DOHH2 (cell line): ENCODE measurements at regions not wholly inside any gene's neighbourhood (a gene's known extent, or its start where the extent isn't known, plus 50 kb on each side); places are given as distances from the start of the nearest gene placed in this dataset.

Experiments
- H3F3A ChIP-seq: fragments of 200-600 bp; sonication (generic), shearing (Covaris generic); 2 replicates; pipeline ENCODE4 v1.6.0; 2016; ENCODE audit warnings: antibody characterized with exemption, mild to moderate bottlenecking; ENCODE audit not compliant: control insufficient read depth, insufficient read depth
- H3K27ac ChIP-seq: fragments of 200-600 bp; sonication (generic); 2 replicates; pipeline ENCODE4 v1.5.1; 2014; ENCODE audit warnings: low read depth, mild to moderate bottlenecking, low read length, moderate library complexity
- H3K27me3 ChIP-seq: fragments of 200-600 bp; sonication (generic); 2 replicates; pipeline ENCODE4 v1.6.1; 2014; ENCODE audit warnings: mild to moderate bottlenecking, low read length, mixed read lengths; ENCODE audit not compliant: control insufficient read depth
- H3K36me3 ChIP-seq: fragments of 200-600 bp; sonication (generic); 2 replicates; pipeline ENCODE4 v1.6.1; 2014; ENCODE audit warnings: mild to moderate bottlenecking, low read length, moderate library complexity, mixed read lengths; ENCODE audit not compliant: control insufficient read depth
- H3K4me1 ChIP-seq: fragments of 200-600 bp; sonication (generic); 2 replicates; pipeline ENCODE4 v1.6.1; 2014; ENCODE audit warnings: mild to moderate bottlenecking, low read length, mixed read lengths; ENCODE audit not compliant: control insufficient read depth
- H3K4me2 ChIP-seq: fragments of 200-600 bp; sonication (generic); 2 replicates; pipeline ENCODE4 v1.6.0; 2014; ENCODE audit warnings: mild to moderate bottlenecking, low read length, moderate library complexity
- H3K4me3 ChIP-seq: fragments of 200-600 bp; sonication (generic); 2 replicates; pipeline ENCODE4 v1.5.1; 2014; ENCODE audit warnings: mild to moderate bottlenecking, low read length, mixed read lengths
- H3K79me2 ChIP-seq: fragments of 200-600 bp; sonication (generic); 2 replicates; pipeline ENCODE4 v1.6.1; 2014; ENCODE audit warnings: mild to moderate bottlenecking, low read length, mixed read lengths; ENCODE audit not compliant: control insufficient read depth
- H3K9me2 ChIP-seq: fragments of 200-600 bp; sonication (generic); replicated peaks from 2 replicates; pipeline ENCODE4 v1.6.1; 2014; ENCODE audit warnings: mild to moderate bottlenecking, low read length, mixed read lengths; ENCODE audit not compliant: control insufficient read depth
- H3K9me3 ChIP-seq: fragments of 200-600 bp; sonication (generic); 2 replicates; pipeline ENCODE4 v1.6.1; 2014; ENCODE audit warnings: antibody characterized with exemption, low read length, mixed read lengths; ENCODE audit not compliant: control insufficient read depth, insufficient read depth
- H4K20me1 ChIP-seq: fragments of 200-600 bp; sonication (generic); 2 replicates; pipeline ENCODE4 v1.6.0; 2014; ENCODE audit warnings: low read depth, mild to moderate bottlenecking, antibody characterized with exemption, low read length, moderate library complexity; ENCODE audit not compliant: control insufficient read depth, insufficient read depth
- EZH2phosphoT487 ChIP-seq: fragments of 200-600 bp; sonication (generic); IDR thresholded peaks from 2 replicates; pipeline ENCODE4 v1.6.1; 2017; ENCODE audit warnings: borderline replicate concordance, mild to moderate bottlenecking, antibody characterized with exemption, low read length, moderate library complexity, mixed read lengths
- TF ChIP-seq, protein P1 (sequence below): fragments of 200-600 bp; sonication (generic); IDR thresholded peaks from one replicate; pipeline ENCODE4 v1.5.1; 2014; ENCODE audit warnings: antibody characterized with exemption, mild to moderate bottlenecking, low read depth, low read length; ENCODE audit not compliant: poor library complexity, severe bottlenecking

DNA sequence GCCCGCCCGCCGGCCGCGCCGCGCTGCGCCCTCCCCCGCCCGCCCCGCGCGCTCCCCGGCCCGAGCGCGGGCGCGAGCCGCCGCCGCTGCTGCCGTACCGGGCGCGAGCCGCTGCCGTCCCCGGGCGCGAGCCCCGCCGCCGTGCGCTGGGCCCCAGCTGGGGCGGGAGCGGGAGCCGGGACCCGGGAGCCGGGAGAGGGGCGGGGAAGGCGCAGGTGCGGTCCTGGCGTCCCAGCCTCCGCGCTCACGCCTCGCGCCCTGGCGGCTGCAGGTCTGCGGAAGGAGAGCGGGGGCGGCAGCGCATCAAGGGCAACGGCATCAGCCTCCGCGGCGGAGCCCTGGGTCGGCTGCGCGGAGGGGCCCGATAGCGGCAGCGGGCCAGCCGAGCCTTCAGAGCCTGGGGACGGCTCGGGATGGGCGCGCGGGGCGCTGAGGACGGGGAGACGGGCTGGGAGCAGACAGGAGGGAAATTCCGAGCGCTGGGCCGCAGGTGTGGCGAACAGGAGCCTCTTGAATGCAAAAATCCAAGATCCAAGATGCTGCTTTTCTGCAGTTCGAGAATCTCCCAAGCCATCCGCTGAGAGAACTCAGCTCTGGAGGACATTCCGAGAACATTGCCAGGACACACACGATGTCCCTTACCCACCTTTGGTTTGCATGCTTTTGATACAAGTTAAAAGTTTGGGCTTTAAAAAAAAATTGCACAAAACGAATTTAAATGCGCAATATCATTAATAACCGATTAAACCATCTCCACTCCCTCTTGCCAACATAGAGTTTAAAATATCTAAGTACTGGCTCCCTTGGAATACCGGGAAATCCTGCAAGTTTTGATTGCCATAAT is 251.1 kb downstream of the TJP1 start:
- no peaks in the 10 kb centered on the region for H3K27me3 ChIP-seq

DNA sequence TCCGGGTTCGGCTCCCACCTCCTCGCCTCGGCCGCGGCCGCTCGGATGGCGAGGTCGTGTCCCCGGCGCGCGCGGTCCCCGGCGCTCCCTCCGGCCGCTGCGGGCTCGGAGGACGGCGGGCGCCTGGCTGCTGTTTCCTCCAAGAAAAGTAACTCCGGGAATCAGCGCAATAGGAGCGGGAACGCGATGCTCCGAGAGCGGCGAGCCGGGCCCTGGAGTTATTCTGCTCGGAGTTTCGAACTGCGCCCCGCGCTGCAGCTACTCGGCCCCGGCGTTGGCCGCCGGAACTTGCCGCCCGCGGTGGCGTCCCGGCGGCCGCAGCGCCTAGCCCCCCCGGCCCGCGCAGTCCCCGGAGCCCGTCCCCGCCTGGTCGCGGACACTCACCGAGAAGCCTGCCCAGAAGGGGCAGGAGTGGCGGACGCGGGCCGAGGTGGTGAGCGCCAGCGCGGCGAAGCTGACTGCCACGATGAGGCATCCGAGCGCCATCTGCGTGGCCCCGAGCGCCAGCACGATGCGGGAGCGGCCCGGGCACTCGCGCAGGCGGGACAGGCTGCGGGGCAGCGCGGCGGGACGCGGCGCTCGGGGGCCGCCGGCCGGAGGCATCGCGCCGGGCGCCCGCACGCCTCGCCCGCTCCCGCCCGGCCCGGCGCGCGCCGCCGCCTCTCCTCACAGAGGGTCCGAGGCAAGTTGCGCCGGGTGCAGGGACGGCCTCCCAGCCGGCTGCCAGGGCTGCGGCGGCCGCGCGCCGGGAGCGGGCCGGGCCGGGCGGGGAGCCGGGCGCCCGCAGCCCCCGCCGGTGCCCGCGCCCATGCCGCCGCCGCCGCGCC is 251.9 kb downstream of the TJP1 start:
- H3K79me2 ChIP-seq: no peaks in the 10 kb centered on the region
- 0 out of 2 replicates have a peak, but pooled peaks cover 5% of the 10 kb centered on the region for H3K4me1 ChIP-seq
- H3K27ac ChIP-seq: no peak overlapping the region
- H4K20me1 ChIP-seq: no peaks in the 10 kb centered on the region
- H3K36me3 ChIP-seq: no peaks in the 10 kb centered on the region
- H3F3A ChIP-seq: no peaks in the 10 kb centered on the region
- no peak overlapping the region for H3K4me2 ChIP-seq
- H3K9me3 ChIP-seq: no peaks in the 10 kb centered on the region; the same call in 1 of the 2 replicates
- TF ChIP-seq, protein P1, sequence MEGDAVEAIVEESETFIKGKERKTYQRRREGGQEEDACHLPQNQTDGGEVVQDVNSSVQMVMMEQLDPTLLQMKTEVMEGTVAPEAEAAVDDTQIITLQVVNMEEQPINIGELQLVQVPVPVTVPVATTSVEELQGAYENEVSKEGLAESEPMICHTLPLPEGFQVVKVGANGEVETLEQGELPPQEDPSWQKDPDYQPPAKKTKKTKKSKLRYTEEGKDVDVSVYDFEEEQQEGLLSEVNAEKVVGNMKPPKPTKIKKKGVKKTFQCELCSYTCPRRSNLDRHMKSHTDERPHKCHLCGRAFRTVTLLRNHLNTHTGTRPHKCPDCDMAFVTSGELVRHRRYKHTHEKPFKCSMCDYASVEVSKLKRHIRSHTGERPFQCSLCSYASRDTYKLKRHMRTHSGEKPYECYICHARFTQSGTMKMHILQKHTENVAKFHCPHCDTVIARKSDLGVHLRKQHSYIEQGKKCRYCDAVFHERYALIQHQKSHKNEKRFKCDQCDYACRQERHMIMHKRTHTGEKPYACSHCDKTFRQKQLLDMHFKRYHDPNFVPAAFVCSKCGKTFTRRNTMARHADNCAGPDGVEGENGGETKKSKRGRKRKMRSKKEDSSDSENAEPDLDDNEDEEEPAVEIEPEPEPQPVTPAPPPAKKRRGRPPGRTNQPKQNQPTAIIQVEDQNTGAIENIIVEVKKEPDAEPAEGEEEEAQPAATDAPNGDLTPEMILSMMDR: no peak
- no peak for TF ChIP-seq EZH2phosphoT487
- no peaks in the 10 kb centered on the region for H3K27me3 ChIP-seq
- no peaks in the 10 kb centered on the region for H3K9me2 ChIP-seq
- H3K4me3 ChIP-seq: no peak overlapping the region

More for the DNA sequence above, 251.1 kb downstream of the TJP1 start:
- Histone ChIP-seq H3K4me3 (no peak overlapping the region), H3K79me2 (no peaks in the 10 kb centered on the region), H3K36me3 (no peaks in the 10 kb centered on the region), H3K4me2 (no peak overlapping the region), H3K9me3 (no peaks in the 10 kb centered on the region; the same call in 1 of the 2 replicates), H4K20me1 (no peaks in the 10 kb centered on the region), H3K9me2 (no peaks in the 10 kb centered on the region), H3K27ac (no peak overlapping the region), H3F3A (no peaks in the 10 kb centered on the region), H3K4me1 (0 out of 2 replicates have a peak, but pooled peaks cover 5% of the 10 kb centered on the region)
- no peak for TF ChIP-seq EZH2phosphoT487
- TF ChIP-seq, protein P1: no peak

DNA sequence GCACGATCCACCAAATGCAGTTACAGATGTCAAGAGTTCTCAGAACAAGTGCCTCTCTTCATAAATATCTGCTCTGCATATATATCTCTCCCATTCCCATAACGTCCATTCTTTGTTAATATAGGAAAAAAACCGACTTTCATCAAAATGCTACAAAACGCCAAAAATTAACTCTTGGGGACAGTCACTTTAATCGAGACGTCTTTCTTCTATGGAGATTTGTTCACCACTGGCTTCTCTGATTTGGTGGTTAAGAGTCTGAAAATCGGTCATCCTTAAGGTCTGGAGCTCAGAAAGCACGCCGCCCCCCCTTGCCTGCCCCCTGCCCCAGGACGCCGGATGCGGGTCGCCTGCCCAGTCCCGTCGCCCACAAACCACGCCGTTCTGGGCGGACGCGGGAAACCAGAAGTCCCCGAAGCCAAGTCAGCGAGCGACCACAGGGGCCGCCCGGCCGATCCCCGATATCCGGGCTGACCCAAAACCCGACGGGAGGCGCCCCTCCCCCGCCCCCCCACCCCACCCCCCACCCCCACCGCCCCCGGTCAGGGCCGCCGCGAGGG is 252.7 kb downstream of the TJP1 start:
- Histone ChIP-seq H3K79me2 (no peaks in the 10 kb centered on the region), H3K27me3 (no peaks in the 10 kb centered on the region), H3K9me3 (no peaks in the 10 kb centered on the region; the same call in 1 of the 2 replicates), H3K4me3 (no peak overlapping the region), H4K20me1 (no peaks in the 10 kb centered on the region), H3K27ac (no peak overlapping the region), H3F3A (no peaks in the 10 kb centered on the region), H3K36me3 (no peaks in the 10 kb centered on the region), H3K9me2 (no peaks in the 10 kb centered on the region), H3K4me1 (0 out of 2 replicates have a peak, but pooled peaks cover 5% of the 10 kb centered on the region), H3K4me2 (no peak overlapping the region)
- TF ChIP-seq EZH2phosphoT487: no peak
- TF ChIP-seq, protein P1: no peak
